HG03066 (cell line): ENCODE measurements at regions not wholly inside any gene's neighbourhood (a gene's known extent, or its start where the extent isn't known, plus 50 kb on each side); places are given as distances from the start of the nearest gene placed in this dataset.
"Not testable (repeated sequence)": the region's sequence is repeated elsewhere in the genome, so short reads cannot be mapped to it uniquely, and the experiment has no call there.

Experiments used
- ATAC-seq: cut with Tn5 transposase; IDR thresholded peaks from one replicate; pipeline ENCODE4 v1.9.1; 2021; ENCODE audit warnings: low read depth; ENCODE audit not compliant: unreplicated experiment

GRCh38 chr4:18194278-18194677 is 172.7 kb upstream of the LCORL start:
- ATAC-seq: no peak

GRCh38 chr4:18192901-18193300 is 171.3 kb upstream of the LCORL start:
- ATAC-seq: no peak

- no peak for ATAC-seq
These were observed 163.9 kb upstream of the LCORL start for GRCh38 chr4:18185491-18185890.

- ATAC-seq: no peak
These were observed 159.3 kb upstream of the LCORL start for GRCh38 chr4:18180892-18181291.

DNA sequence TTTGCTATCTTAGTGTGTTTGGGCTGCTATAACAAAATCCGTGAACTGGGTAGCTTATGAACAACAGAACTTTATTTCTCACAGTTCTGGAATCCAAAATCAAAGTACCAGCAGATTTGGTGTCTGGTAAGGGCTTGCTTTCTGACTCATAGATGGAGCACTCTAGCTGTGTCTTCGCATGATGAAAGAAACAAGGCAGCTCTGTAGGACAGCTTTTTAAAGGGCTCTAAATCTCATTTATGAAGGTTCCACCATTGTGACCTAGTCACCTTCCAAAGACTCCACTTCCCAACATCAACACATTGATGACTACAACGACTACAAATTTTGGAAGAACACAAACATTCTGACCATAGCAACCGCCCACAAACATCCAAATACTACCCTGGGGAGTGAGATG is 158.6 kb upstream of the LCORL start:
- ATAC-seq: no peak

DNA sequence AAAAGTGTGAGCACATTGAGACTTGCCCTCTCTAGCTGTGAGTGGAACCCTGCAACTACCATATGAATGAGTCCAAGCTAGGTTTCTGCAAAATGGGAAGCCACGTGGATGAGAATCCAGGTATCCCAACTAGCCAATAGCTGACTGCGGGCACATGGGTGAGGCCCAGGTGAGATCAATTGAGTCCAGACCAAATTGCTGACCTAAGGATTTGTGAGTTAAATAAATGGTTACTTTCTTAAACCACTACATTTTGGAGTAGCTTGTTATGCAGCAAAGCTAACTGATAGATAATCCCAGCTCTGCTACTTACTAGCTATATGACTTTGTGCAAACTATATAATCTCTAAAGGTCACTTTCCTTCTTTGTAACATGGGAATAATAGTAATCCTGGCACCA is 150.3 kb upstream of the LCORL start:
- no peak for ATAC-seq

DNA sequence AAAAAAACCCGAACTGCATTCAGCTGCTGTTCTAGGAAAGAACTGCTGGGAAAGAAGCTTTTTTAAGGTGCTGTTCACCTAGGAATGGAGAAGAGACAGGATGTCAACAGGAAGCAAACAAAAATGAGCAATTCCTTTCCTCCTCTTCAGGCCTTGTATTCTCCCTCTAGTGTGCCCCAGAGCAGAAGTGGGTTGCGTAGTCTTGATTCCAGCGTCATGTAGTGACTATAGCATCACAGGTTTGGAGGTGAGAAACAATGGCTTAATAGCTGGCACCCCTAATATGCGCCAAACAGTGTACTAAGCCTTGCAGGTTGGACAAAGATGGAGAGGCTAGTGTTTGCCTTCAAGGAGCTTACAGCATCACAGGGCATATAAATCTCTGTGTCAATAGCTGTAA is 146.3 kb upstream of the LCORL start:
- no peak for ATAC-seq

GRCh38 chr4:18166925-18167324 is 145.4 kb upstream of the LCORL start:
- no peak for ATAC-seq

DNA sequence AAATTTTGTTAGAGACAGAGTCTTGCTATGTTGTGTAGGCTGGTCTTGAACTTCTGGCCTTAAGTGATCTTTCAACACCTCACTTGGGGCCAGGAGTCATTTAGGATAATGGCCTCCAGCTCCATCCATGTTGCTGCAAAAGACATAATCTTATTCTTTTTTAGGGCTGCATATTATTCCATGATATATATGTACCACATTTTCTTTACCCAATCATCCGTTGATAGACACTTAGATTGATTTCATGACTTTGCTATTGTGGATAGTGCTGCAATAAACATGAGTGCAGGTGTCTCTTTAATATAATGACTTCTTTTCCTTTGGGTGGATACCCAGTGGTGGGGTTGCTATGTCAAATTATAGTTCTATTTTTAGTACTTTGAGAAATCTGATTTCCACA is 140.9 kb upstream of the LCORL start:
- ATAC-seq: no peak

GRCh38 chr4:18159117-18159912 is 137.8 kb upstream of the LCORL start:
- ATAC-seq: not testable (repeated sequence)

GRCh38 chr4:18155067-18156041 is 133.8 kb upstream of the LCORL start:
- no peak for ATAC-seq

GRCh38 chr4:18138076-18138665 is 116.6 kb upstream of the LCORL start:
- ATAC-seq: no peak

DNA sequence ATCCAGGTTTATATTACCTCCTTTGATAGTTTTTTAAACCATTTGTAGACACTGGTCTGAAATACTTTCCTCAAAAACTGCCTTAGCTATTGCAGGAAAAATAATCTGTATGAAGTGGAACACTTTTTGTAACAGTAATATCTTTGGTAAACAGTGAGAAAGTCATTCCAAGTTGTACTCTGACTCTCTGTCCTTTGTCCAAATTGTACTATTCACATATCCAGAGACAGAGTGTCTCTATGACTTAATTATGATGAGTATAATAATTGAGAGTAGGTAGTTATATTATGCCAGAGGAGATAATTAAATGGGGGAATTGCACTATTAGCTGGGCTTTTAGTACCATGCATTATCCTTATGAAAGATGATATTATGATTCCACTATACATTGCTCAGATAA is 112.6 kb upstream of the LCORL start:
- ATAC-seq: no peak

GRCh38 chr4:18130256-18130655 is 108.7 kb upstream of the LCORL start:
- ATAC-seq: no peak

GRCh38 chr4:18128241-18128640 is 106.7 kb upstream of the LCORL start:
- no peak for ATAC-seq

DNA sequence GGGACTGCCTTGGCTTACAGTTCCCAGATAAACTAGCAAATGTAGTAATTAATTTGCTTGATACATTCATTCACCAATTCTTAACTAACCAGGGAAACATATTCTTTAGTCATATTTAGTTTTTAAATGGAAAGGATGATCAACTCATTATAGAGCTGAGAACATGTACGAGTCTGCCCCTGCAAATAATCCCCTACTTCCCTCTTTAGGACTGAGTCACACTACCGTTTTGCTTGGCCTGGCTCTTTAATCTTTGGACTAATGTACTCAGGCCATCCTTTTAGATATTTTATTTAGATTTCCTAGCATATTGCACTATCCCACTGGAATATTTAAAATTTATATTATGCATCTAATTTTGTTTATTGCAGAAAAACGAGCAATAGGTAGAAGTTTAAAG is 105.5 kb upstream of the LCORL start:
- no peak for ATAC-seq

- no peak for ATAC-seq
These were observed 92.3 kb upstream of the LCORL start for GRCh38 chr4:18113710-18114331.

DNA sequence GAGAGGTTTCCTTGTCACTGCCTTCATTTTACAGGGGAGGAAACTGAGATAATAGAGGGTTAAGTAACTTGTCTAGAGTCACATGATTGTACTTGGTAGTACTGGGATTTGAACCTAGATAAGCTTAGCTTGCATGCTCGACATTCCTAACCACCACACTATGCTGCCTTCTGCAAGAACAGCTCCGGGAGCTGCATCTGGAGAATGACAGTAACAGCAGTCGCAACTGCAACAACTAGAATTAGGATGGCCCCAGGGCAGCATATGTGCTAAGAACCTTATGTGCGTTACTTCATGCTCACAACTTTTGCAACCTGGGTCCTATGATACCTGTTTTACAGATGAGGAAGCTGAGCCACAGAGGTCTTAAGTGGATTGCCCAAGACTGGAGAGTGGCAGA is 89.5 kb upstream of the LCORL start:
- no peak for ATAC-seq

- no peak for ATAC-seq
These were observed 88.5 kb upstream of the LCORL start for GRCh38 chr4:18110099-18110498.

GRCh38 chr4:18109676-18110075 is 88.1 kb upstream of the LCORL start:
- ATAC-seq: no peak
